PFSK-1 (cell line): ENCODE measurements at regions not wholly inside any gene's neighbourhood (a gene's known extent, or its start where the extent isn't known, plus 50 kb on each side); places are given as distances from the start of the nearest gene placed in this dataset.

Source experiments
- FOXP2 ChIP-seq: optimal IDR thresholded peaks from 2 replicates; pipeline ENCODE3; 2011; ENCODE audit warnings: borderline replicate concordance, control low read depth, inconsistent platforms; ENCODE audit not compliant: insufficient read depth; ENCODE audit errors: extremely low read length, extremely low read depth
- POLR2AphosphoS5 ChIP-seq: IDR thresholded peaks from 2 replicates; pipeline ENCODE4 v1.6.1; 2012; ENCODE audit warnings: low read depth, mild to moderate bottlenecking, control low read depth, low read length, moderate library complexity
- SIN3A ChIP-seq: IDR thresholded peaks from 2 replicates; pipeline ENCODE4 v1.6.1; 2012; ENCODE audit warnings: mild to moderate bottlenecking, low read length, moderate library complexity, borderline replicate concordance; ENCODE audit not compliant: insufficient read depth
- TAF1 ChIP-seq: IDR thresholded peaks from 2 replicates; pipeline ENCODE4 v1.6.1; 2012; ENCODE audit warnings: low read length, control low read depth, borderline replicate concordance; ENCODE audit not compliant: insufficient read depth
- TF ChIP-seq, protein P1 (sequence below), 2 experiments: IDR thresholded peaks; 2 replicates each; pipeline versions ENCODE4 v1.6.1 to v1.8.0; 2011 to 2012; ENCODE audit warnings: low read depth in 2 of 2, low read length in 2 of 2, control low read depth in 1 of 2, inconsistent platforms in 1 of 2, mild to moderate bottlenecking in 1 of 2, moderate library complexity in 1 of 2; ENCODE audit not compliant: insufficient read depth in 1 of 2

DNA sequence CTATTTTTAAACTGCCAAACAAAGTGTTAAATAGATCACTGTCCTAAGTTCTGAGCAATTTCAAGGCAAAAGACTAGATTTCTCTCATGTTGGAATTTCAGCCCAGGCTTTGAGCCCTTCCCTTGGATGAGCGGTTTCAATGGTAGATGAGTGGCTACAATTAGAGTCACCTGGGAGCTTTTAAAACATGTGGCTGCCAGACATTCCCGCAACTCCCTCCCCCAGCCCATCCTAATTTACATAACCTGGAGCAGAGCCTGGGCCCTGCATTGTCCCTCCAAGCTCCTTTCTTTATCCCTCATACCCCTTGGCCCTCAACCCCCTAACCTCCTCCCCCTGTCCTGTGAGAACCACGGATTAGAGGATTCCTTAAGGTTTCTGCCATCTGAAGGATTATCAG is 357.5 kb upstream of the UMPS start:
- TF ChIP-seq, protein P1, sequence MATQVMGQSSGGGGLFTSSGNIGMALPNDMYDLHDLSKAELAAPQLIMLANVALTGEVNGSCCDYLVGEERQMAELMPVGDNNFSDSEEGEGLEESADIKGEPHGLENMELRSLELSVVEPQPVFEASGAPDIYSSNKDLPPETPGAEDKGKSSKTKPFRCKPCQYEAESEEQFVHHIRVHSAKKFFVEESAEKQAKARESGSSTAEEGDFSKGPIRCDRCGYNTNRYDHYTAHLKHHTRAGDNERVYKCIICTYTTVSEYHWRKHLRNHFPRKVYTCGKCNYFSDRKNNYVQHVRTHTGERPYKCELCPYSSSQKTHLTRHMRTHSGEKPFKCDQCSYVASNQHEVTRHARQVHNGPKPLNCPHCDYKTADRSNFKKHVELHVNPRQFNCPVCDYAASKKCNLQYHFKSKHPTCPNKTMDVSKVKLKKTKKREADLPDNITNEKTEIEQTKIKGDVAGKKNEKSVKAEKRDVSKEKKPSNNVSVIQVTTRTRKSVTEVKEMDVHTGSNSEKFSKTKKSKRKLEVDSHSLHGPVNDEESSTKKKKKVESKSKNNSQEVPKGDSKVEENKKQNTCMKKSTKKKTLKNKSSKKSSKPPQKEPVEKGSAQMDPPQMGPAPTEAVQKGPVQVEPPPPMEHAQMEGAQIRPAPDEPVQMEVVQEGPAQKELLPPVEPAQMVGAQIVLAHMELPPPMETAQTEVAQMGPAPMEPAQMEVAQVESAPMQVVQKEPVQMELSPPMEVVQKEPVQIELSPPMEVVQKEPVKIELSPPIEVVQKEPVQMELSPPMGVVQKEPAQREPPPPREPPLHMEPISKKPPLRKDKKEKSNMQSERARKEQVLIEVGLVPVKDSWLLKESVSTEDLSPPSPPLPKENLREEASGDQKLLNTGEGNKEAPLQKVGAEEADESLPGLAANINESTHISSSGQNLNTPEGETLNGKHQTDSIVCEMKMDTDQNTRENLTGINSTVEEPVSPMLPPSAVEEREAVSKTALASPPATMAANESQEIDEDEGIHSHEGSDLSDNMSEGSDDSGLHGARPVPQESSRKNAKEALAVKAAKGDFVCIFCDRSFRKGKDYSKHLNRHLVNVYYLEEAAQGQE (IDR thresholded peaks at IDR 0.05; ENCODE audit: insufficient read depth in 1 of 2, low read depth in 2 of 2, low read length in 2 of 2) = no peak
- TF ChIP-seq POLR2AphosphoS5 (no peak), FOXP2 (no peak), SIN3A (no peak), TAF1 (no peak)

GRCh38 chr3:124373524-124373923 is 356.7 kb upstream of the UMPS start:
- TF ChIP-seq, protein P1 (IDR thresholded peaks at IDR 0.05; ENCODE audit: insufficient read depth in 1 of 2, low read depth in 2 of 2, low read length in 2 of 2) = no peak
- TF ChIP-seq POLR2AphosphoS5 (no peak), SIN3A (no peak), TAF1 (no peak), FOXP2 (no peak)

DNA sequence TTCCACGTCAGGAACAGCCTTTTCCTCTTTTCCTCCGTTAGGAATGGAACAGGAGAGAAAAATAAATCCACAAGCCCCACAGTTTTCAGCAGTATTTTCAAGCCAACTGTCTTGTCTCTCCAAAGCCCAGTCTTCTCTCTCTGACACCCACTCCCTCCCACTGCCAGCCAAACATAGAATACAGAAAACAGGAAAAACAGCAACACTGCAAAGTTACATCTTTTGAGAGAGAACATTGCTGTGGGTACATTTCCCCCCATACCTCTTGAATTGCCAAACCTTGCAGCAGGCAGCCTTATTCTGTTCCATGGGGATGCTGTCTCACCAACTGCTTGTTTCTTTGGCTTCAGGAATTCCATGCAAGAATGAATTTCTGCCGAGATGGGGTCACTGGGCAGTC is 355.7 kb upstream of the UMPS start:
- TF ChIP-seq POLR2AphosphoS5 (no peak), FOXP2 (no peak), TAF1 (no peak), SIN3A (no peak)
- TF ChIP-seq, protein P1 (IDR thresholded peaks at IDR 0.05; ENCODE audit: insufficient read depth in 1 of 2, low read depth in 2 of 2, low read length in 2 of 2) = no peak

- TF ChIP-seq TAF1 (no peak), POLR2AphosphoS5 (no peak), FOXP2 (no peak), SIN3A (no peak)
- TF ChIP-seq, protein P1 (IDR thresholded peaks at IDR 0.05; ENCODE audit: insufficient read depth in 1 of 2, low read depth in 2 of 2, low read length in 2 of 2) = no peak
Measured at GRCh38 chr3:124381575-124382333, 348.5 kb upstream of the UMPS start.
